Renal cortex interstitium (tissue), 11 donors: ENCODE measurements at regions not wholly inside any gene's neighbourhood (a gene's known extent, or its start where the extent isn't known, plus 50 kb on each side); places are given as distances from the start of the nearest gene placed in this dataset.

Experiments used
- DNase-seq, 11 donors: peaks; one replicate each; pipeline ENCODE4 v3.0.0-alpha.2; 2013; ENCODE audit warnings: low read depth in 9 of 11, low spot score in 4 of 11; ENCODE audit errors: extremely low read depth in 1 of 11

- no peak for DNase-seq
Measured at GRCh38 chr2:145344076-145344724, 824.3 kb upstream of the ZEB2 start.

GRCh38 chr2:145343287-145343686 lies 823.4 kb upstream of the ZEB2 start:
- DNase-seq: no peak

- no peak for DNase-seq
Measured at GRCh38 chr2:145341536-145341935, 821.6 kb upstream of the ZEB2 start.

GRCh38 chr2:145339646-145340045 lies 819.7 kb upstream of the ZEB2 start:
- no peak for DNase-seq

- DNase-seq: no peak
Measured at GRCh38 chr2:145332210-145332898, 812.4 kb upstream of the ZEB2 start.

GRCh38 chr2:145329971-145330370 lies 810.1 kb upstream of the ZEB2 start:
- peak in 5 of 11 donors; percentile 1 to 21 (median 4) for DNase-seq

- no peak for DNase-seq
Measured at GRCh38 chr2:145325485-145325884, 805.6 kb upstream of the ZEB2 start.

GRCh38 chr2:145324748-145325147 lies 804.8 kb upstream of the ZEB2 start:
- DNase-seq: no peak

GRCh38 chr2:145323512-145323911 lies 803.6 kb upstream of the ZEB2 start:
- DNase-seq: no peak

GRCh38 chr2:145321344-145321743 lies 801.4 kb upstream of the ZEB2 start:
- DNase-seq: no peak

GRCh38 chr2:145316496-145316895 lies 796.6 kb upstream of the ZEB2 start:
- DNase-seq: no peak

GRCh38 chr2:145315053-145315452 lies 795.1 kb upstream of the ZEB2 start:
- no peak for DNase-seq

- DNase-seq: no peak
Measured at GRCh38 chr2:145314119-145314633, 794.3 kb upstream of the ZEB2 start.

- no peak for DNase-seq
Measured at GRCh38 chr2:145305889-145306288, 786.0 kb upstream of the ZEB2 start.

GRCh38 chr2:145304501-145304900 lies 784.6 kb upstream of the ZEB2 start:
- no peak for DNase-seq

GRCh38 chr2:145303536-145303935 lies 783.6 kb upstream of the ZEB2 start:
- DNase-seq: no peak

- no peak for DNase-seq
Measured at GRCh38 chr2:145302886-145303285, 783.0 kb upstream of the ZEB2 start.

- DNase-seq: no peak
Measured at GRCh38 chr2:145302451-145302850, 782.5 kb upstream of the ZEB2 start.

GRCh38 chr2:145299368-145299767 lies 779.4 kb upstream of the ZEB2 start:
- DNase-seq: no peak

GRCh38 chr2:145292166-145292565 lies 772.2 kb upstream of the ZEB2 start:
- no peak for DNase-seq

- no peak for DNase-seq
Measured at GRCh38 chr2:145290986-145291385, 771.1 kb upstream of the ZEB2 start.
